Peyer's patch (tissue), 4 donors: ENCODE measurements at regions not wholly inside any gene's neighbourhood (a gene's known extent, or its start where the extent isn't known, plus 50 kb on each side); places are given as distances from the start of the nearest gene placed in this dataset.
"Not testable (repeated sequence)": the region's sequence is repeated elsewhere in the genome, so short reads cannot be mapped to it uniquely, and the experiment has no call there.

Experiments used
- DNase-seq, 3 donors: peaks; one replicate each; pipeline ENCODE4 v3.0.0-alpha.2; 2017 to 2019
- H3K27ac ChIP-seq, 4 donors: fragments of 200-600 bp; sonication (generic); one replicate each; pipeline ENCODE4 v1.5.1; 2016 to 2019
- H3K27me3 ChIP-seq, 2 donors: fragments of 200-600 bp; sonication (generic); one replicate each; pipeline ENCODE4 v1.5.1; 2019
- H3K36me3 ChIP-seq, 3 donors: fragments of 200-600 bp; sonication (generic); one replicate each; pipeline ENCODE4 v1.5.1; 2016 to 2019
- H3K4me1 ChIP-seq, 4 donors: fragments of 200-600 bp; sonication (generic); one replicate each; pipeline ENCODE4 v1.5.1; 2016 to 2019
- H3K4me3 ChIP-seq, 4 donors: fragments of 200-600 bp; sonication (generic); 1 replicate in 3 of 4; 2 replicates in 1 of 4; pipeline ENCODE4 v1.5.1; 2016 to 2019; ENCODE audit warnings: mild to moderate bottlenecking in 1 of 4
- H3K9me3 ChIP-seq, 4 donors: fragments of 200-600 bp; sonication (generic); one replicate each; pipeline ENCODE4 v1.5.1; 2016 to 2019; ENCODE audit warnings: mild to moderate bottlenecking in 1 of 4
- POLR2A ChIP-seq, 2 donors: fragments of 450-650 bp; IDR thresholded peaks; one replicate each; pipeline ENCODE4 v1.5.1; 2017; ENCODE audit warnings: antibody characterized with exemption in 2 of 2, mild to moderate bottlenecking in 2 of 2, moderate library complexity in 2 of 2
- TF ChIP-seq, protein P1 (sequence below), 6 experiments: fragments of 450-650 bp in 4 of 6; fragments of 200-600 bp in 2 of 6; sonication (generic) in 1 of 6; IDR thresholded peaks; one replicate each; pipeline ENCODE4 v1.5.1; 2017 to 2019; ENCODE audit warnings: antibody characterized with exemption in 6 of 6, mild to moderate bottlenecking in 3 of 6, moderate library complexity in 1 of 6

DNA sequence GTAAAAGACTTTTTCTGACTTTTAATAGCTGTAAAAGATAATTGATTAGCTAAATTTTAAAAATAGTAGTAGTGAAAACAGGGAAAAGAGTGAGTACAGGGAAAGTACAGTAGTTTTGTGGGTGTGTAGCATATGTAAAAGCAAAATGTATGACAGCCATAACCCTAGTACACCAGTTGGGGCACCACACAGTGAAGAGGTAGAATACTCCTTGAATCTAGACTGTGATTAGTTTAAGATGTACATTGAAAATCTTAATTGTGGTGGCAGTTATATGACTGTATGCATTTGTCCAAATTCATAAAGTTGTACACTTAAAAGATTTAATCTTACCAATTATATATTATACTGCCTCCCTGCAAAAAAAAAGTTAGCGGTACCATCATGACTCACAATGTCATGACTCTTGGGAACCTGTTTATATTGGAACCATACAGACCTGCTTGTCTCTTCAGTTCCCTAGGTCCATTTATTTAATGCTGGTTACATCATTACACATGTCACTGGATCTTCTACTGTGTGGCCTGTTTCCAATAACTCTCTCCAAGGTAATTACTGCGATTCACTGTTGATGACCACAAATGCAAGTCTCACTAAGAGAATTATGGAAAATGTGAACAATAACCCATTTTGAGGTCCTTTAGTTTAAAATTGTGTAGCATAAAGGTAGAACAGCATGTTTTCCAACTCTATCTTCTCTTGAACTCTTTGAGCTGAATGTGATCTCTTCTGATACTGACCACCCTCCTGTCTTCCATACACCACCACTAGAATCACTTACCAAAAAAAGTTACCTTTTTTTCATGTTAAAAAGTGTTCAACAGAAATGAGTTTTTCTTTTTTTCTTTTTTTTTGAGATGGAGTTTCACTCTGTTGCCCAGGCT is 264.2 kb upstream of the AMIGO2 start:
- H3K27me3 ChIP-seq: no peaks in the 10 kb centered on the region
- DNase-seq: no peak
- no peaks in the 10 kb centered on the region for H3K9me3 ChIP-seq
- no peak for TF ChIP-seq POLR2A (IDR thresholded peaks at IDR 0.05)
- TF ChIP-seq, protein P1, sequence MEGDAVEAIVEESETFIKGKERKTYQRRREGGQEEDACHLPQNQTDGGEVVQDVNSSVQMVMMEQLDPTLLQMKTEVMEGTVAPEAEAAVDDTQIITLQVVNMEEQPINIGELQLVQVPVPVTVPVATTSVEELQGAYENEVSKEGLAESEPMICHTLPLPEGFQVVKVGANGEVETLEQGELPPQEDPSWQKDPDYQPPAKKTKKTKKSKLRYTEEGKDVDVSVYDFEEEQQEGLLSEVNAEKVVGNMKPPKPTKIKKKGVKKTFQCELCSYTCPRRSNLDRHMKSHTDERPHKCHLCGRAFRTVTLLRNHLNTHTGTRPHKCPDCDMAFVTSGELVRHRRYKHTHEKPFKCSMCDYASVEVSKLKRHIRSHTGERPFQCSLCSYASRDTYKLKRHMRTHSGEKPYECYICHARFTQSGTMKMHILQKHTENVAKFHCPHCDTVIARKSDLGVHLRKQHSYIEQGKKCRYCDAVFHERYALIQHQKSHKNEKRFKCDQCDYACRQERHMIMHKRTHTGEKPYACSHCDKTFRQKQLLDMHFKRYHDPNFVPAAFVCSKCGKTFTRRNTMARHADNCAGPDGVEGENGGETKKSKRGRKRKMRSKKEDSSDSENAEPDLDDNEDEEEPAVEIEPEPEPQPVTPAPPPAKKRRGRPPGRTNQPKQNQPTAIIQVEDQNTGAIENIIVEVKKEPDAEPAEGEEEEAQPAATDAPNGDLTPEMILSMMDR (IDR thresholded peaks at IDR 0.05): no peak
- H3K36me3 ChIP-seq: no peaks in the 10 kb centered on the region
- no peak overlapping the region for H3K27ac ChIP-seq
- H3K4me1 ChIP-seq: no peaks in the 10 kb centered on the region
- H3K4me3 ChIP-seq: no peak overlapping the region

DNA sequence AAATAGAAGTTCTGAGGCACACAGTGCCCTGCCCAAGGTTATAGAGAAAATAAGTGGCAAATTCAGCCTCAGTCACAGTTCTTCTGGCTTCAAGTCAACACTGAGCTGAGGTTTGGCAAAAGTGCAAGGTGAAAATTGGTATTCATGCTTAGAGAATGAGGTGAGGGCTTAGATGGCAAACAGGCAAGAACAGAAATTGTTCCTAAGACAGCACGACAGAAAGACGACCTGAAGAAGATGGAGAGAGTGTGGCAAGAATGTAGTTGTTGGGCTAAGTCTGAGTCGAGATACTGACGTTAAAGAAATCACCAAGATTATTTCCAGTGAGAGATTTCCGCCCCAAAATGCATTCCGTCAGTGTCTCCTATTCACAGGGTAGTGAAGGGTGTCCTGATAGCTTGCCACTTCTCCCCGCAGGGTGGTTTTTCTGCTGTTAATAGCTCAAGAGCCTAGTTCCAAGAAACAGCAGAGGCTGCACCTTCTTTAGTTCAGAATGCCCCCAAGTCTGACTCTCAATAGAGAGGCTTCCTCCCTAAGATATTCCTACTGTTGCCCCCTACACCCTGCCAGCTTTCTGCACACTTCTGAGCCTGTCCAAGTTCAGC is 260.8 kb upstream of the AMIGO2 start:
- Histone ChIP-seq H3K36me3 (no peaks in the 10 kb centered on the region), H3K4me1 (no peaks in the 10 kb centered on the region), H3K4me3 (no peak overlapping the region), H3K27me3 (no peaks in the 10 kb centered on the region), H3K27ac (no peak overlapping the region), H3K9me3 (no peaks in the 10 kb centered on the region)
- no peak for TF ChIP-seq POLR2A (IDR thresholded peaks at IDR 0.05)
- TF ChIP-seq, protein P1 (IDR thresholded peaks at IDR 0.05): no peak
- no peak for DNase-seq

DNA sequence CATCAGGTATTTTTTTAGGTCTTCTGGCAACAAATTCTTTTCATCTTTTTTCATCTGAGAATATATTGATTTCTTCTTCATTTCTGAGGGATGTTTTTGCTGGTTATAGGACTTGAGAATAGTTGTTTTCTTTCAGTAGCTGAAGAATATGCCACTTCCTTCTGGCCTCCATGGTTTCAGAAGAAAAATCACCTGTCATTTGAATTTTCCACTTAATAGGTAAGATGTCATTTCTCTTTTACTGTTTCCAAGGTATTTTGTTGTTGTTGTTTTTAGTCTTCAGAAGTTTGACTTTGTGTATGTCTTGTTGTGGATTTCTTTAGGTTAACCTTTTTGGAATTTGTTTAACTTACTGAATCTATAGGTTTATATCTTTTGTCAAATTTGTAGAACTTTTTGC is 257.8 kb upstream of the AMIGO2 start:
- Histone ChIP-seq H3K4me1 (no peaks in the 10 kb centered on the region), H3K9me3 (no peaks in the 10 kb centered on the region), H3K27ac (no peak overlapping the region), H3K4me3 (no peak overlapping the region), H3K27me3 (no peaks in the 10 kb centered on the region), H3K36me3 (no peaks in the 10 kb centered on the region)
- TF ChIP-seq, protein P1 (IDR thresholded peaks at IDR 0.05): no peak
- TF ChIP-seq POLR2A (IDR thresholded peaks at IDR 0.05): no peak
- no peak for DNase-seq

DNA sequence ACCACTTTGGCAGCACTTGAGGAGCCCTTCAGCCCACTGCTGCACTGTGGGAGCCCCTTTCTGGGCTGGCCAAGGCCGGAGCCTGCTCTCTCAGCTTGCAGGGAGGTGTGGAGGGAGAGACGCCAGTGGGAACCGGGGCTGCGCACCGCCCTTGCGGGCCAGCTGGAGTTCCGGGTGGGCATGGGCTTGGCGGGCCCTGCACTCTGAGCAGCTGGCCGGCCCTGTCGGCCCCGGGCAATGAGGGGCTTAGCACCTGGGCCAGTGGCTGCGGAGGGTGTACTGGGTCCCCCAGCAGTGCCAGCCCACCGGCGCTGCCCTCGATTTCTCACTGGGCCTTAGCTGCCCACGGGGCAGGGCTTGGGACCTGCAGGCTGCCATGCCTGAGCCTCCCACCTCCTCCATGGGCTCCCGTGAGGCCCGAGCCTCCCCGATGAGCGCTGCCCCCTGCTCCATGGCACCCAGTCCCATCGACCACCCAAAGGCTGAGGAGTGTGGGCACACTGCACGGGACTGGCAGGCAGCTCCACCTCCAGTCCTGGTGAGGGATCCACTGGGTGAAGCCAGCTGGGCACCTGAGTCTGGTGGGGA is 253.6 kb upstream of the AMIGO2 start:
- not testable (repeated sequence) for DNase-seq, H3K27ac ChIP-seq, H3K4me1 ChIP-seq, H3K9me3 ChIP-seq, H3K27me3 ChIP-seq, H3K4me3 ChIP-seq, H3K36me3 ChIP-seq

DNA sequence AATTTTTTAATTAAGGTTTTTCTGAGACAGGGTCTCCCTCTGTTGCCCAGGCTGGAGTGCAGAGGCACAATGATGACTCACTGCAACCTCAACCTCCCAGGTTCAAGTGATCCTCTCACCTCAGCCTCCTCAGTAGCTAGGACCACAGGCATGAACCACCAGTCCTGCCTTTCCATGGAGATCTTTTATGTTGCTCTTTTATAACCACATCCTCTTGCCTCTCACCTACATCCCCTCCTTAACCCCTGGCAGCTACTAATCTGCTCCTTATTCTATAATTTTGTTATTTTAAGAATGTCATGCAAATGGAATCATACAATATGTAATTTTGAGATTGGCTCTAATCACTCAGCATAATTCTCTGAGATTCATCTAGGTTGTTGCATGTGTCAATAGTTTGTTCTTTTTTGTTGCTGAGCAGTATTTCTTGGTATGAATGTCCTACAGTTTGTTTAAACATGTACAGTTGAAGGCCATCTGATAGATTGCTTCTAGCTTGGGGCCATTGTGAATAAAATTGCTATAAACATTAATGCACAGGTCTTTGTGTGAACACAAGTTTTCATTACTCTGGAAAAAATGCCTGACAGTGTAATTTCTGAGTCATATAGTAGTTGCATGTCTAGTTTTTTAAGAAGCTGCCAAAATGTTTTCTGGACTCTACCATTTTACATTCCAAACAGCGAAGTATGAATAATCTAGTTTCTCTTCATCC is 249.2 kb upstream of the AMIGO2 start:
- no peaks in the 10 kb centered on the region for H3K4me1 ChIP-seq
- H3K9me3 ChIP-seq: no peaks in the 10 kb centered on the region
- H3K4me3 ChIP-seq: no peak overlapping the region
- H3K27ac ChIP-seq: no peak overlapping the region
- H3K27me3 ChIP-seq: no peaks in the 10 kb centered on the region
- no peak for DNase-seq
- H3K36me3 ChIP-seq: no peaks in the 10 kb centered on the region
- no peak for TF ChIP-seq POLR2A (IDR thresholded peaks at IDR 0.05)
- TF ChIP-seq, protein P1 (IDR thresholded peaks at IDR 0.05): no peak
